HG02970 (cell line): ENCODE measurements at regions not wholly inside any gene's neighbourhood (a gene's known extent, or its start where the extent isn't known, plus 50 kb on each side); places are given as distances from the start of the nearest gene placed in this dataset.

ENCODE experiments used
- ATAC-seq: cut with Tn5 transposase; IDR thresholded peaks from one replicate; pipeline ENCODE4 v1.9.1; 2021; ENCODE audit warnings: mild to moderate bottlenecking, moderate library complexity, moderate number of reproducible peaks; ENCODE audit not compliant: unreplicated experiment, low FRiP score

DNA sequence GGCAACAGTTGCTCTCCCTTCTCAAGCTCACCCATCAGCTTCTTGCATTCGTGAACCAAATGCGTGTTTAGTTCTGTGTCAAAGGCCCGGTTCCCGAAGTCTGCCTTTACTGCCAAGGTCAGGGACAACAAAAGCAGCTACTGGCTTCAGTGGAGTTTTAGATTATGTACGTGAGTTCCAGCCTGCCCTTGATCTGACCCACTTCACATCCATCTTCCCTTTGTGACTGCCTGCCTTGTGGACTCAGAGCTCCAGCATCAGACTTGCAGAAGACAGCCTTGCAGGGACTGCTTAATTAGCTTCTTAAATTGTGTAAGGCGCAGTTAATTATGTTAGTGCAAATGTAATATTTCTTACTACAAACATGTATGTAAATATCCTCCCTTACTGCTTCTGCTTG, 774.7 kb upstream of the EDIL3 start:
- no peak for ATAC-seq

DNA sequence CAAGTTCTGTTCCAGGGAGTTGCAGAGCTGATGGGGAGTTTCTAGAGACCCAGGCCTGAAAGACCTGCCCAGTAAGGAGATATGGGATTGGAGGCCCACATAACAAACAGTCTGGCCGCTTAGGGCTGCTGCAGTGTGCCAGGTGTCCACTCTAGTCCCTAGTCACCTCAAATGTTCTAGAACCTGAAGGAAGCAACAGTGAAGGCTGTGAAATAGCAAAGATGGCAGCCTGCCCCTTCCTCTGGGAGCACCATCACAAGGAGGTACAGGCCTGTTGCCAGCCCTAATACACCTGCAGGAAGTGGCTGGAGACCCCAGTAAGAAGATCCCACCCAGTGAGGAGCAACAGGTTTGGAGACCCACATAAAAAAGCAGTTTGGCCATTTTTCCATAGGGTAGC, 783.8 kb upstream of the EDIL3 start:
- ATAC-seq: no peak

DNA sequence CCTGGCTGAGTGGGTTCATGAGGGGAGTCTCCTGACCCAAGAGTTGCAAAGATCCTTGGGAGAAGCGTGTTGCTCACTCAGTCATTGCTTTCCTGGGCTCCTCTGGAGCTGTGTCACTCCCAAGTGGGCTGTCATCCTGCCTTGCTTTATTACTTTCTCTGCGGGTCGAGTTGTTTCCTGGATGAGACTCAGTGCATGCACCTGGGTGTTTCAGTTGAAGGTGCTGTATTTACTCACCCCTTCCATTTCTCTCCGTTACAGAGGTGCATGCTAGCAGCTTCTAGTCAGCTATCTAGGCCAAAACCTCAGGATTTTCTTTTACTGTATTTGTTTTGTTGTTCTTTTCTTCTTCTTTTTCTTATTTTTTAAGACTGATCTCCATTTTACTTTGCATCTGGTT, 785.5 kb upstream of the EDIL3 start:
- ATAC-seq: no peak

DNA sequence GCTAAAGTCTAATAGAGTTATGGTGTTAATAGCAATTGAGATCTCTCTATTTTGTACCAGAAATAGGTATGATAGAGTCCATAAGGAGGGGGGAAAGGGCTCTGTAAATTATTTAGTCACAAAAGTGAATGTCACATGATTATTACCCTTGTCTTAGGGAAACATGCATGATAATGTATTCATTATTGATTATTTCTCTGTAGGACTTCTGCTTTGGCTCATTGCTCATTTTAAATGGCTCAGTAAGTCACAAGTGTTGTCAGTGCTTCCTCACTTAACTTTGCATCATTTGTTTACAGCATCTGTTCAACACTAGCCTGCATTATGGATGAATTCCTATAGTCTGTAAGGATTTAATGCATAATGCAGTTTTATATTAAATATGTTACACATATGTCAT, 788.8 kb upstream of the EDIL3 start:
- no peak for ATAC-seq

DNA sequence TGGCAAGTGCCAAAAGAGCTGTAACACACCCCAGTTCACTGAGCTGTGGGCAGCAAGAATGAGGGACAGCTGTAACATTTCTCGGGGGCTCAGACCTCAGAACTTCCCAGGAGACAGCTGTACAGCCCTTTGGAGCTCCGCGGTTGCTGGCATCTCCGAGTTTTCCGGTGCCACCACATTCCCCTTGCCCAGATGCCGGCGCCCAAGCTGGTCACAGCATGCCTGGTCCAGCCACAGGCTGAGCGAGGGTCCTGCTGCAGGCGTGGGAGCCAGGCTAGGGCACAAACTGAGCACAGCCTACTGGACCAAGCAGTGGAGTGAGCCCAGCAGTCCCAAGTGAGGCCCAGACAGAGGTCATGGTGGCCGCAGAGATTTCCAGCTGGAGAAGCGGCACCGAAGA, 797.7 kb upstream of the EDIL3 start:
- ATAC-seq: no peak

DNA sequence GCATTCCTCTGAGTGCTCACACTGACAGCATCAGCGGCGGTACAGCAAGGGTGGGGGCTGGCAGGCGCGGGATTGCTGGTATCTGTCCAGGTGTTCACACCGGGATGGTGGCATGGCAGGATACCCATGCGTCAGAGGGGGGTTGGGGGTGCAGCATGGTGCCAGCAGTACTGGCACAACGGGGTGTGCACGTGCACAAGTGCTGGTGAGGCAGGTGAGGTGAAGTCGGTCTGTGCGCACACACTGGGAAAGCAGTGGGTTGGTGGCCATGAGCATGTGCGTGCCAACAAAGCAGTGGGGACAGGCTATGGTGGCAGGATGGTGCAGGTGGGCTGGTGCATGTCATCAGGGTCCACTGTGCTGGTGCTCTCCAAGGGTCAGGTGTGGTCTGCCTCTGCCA, 819.6 kb upstream of the EDIL3 start:
- ATAC-seq: no peak

DNA sequence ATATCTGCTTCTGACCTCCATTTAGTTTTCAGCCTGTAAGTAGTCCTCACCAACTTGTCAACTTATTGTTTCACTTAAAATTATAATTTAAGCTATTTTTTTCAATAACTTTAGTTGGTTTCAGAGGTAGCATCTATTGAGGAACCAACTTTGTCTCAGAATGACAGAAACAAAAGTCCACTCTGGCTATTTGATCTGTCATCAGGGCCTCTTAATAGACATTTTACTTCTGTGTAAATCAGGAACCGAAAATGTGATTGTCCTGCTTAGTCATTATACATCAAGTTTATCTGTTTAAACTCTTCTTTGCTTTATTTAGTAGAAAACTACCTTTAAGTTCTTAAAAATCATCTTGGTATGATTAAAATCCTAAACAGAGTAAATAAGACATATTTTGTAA, 820.8 kb upstream of the EDIL3 start:
- no peak for ATAC-seq

DNA sequence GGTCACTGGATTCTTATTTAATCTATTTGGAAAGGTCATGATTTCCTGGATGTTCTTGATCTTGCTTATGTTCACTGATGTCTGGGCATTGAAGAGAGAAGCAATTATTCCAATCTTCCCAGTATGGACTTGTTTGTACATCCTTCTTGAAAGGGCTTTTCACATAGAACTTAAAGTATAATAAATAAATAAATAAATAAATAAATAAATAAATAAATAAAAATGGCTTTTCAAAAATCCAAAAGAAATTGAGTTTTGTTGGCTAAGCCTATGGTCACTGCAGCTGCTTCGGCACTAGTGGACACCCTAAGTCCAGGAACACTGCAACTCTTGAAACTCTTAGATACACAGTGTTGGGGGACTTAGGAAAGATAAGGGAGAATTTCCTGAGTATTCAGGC, 840.7 kb upstream of the EDIL3 start:
- no peak for ATAC-seq

DNA sequence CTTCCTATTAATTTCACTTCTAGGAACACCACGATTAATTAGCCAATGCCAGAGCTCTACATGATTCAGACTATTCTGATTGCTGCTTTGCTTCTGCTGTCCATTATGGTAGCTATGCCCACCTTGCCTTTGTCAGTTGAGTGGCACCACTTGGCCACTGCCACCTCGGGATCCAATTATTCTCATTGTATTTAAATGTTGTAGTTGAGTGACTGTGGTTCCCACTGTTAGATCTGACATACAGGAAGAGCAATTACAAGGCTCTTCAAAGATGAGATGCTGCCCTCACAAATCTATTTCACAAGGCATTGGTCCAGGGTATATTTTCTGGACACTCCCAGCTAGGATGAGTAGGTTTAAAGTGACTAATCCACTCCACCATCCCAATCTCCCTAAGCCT, 864.5 kb upstream of the EDIL3 start:
- no peak for ATAC-seq

DNA sequence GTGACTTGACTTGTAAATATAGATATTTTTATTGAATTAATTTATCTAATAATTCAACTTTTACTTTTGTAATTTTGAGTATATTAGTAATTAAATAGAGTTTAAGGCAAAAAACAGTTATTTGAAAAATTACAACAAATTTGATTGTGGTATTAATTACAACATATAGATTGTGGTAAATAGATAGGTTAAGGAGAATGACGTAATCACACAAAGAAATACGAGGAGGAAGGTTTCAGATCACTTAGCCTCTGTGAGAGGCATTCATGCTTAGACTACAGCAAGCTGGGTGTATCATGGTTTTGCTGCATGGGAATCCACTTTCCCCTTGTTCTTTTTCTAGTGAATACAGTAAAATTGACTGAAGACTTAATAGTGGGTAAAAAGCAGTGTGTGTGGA, 878.4 kb upstream of the EDIL3 start:
- no peak for ATAC-seq

DNA sequence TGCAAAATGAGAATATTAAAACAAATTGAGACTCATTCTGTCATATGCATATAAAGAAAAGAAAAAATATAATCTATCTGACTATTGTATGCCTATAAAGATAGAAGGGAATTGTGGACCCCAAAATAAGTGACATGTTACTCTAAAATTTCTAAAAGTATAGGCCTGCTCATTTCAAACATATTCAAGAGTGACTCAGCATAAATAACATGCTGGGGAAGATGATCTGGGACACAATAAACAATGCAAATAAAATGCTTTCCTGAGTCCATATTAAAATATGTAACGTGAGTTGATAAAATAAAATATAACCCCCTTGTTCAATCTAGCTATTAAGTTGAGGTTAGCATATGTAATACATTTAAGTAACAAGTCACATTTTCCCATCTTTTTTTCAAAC, 882.0 kb upstream of the EDIL3 start:
- ATAC-seq: no peak

DNA sequence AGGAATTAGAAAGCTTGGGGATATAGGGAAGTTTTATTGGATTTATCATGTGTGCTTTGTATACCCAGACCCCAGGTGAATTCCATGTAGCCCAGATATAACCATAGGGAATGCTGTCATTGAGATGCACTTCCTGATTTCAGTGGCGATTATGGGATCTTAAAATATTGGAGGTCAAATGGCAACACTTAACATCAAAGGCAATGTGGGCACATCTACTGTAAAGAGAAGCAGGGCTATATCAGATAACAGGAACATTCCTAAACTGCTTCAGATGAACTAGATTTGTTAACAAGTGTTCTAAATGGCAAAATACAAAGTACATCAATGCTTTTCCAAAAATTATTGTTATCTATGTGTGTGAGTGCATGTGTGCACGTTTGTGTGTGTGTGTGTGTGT, 883.5 kb upstream of the EDIL3 start:
- ATAC-seq: no peak

DNA sequence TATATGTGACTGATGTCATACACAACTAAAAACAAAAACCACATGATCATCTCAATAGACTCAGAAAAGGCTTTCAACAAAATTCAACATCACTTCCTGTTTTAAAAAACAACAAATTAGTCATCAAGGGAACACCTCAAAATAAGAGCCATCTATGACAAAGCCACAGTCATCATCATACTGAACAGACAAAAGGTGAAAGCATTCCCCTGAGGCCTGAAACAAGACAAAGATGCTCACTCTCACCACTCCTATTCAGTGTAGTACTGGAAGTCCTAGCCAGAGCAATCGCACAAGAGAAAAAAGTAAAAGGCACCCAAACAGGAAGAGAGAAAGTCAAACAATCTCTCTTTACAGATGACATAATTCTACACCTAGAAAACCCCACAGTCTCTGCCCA, 893.5 kb upstream of the EDIL3 start:
- ATAC-seq: peak; percentile 91

DNA sequence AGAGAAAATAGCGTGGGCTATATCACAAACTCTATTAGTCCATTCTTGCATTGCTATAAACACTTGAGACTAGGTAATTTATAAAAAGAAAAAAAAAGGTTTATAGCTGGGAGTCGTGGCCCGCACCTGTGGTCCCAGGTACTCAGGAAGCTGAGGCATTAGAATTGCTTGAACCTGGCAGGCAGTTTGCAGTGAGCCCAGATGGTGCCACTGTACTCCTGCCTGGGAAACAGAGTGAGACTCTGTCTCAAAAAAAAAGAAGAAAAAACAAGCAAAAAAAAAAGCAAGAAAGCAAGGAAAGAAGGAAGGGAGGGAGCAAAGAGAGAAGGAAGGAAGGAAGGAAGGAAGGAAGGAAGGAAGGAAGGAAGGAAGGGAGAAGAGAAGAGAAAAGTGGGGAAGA, 904.2 kb upstream of the EDIL3 start:
- no peak for ATAC-seq

DNA sequence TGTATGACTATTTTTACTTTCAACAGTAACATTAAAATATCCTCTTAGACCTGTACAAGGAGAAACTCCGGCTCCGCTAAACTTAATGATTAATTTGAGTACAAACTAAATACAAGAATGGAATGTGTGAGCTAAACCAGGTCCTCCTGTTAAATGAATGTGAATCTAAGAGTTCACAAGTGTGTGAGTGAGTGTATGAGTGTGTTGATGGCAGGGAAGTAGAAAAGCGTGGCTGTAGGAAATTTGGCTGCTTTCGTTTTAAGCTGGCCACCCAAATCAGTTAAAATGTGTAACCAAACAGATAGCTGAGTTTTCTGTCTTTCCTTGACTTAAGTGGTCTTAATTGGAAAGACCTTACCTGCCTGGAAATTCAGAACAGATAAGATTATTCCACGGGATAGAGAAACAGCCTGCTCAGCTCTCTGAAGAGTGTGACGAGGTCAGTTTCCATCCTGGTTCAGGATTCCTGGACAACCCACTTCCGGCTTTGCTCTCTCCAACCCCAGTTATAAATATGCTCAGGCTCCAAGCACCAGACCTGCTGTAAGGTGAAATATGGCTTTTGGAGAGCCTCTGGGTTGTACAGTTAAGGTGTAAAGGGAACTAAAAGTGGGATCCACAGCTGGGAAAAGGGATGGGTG, 908.6 kb upstream of the EDIL3 start:
- no peak for ATAC-seq

DNA sequence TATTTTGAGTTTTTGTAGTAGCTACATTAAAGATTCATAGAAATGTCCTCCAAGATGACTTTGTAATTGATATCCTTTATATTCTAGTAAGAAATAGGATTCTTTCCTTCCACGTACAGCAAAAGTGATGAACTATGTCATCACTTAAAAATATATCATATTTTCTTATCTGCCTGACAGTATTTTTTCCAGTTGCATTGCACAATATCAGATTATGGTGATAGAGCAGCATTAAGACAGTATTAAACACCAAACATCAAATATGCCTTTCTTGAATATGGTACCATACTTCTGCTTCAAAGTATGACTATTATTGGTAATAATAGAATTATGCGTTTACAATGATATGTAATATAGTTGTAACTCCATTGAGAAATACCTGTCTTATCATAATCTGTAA, 919.8 kb upstream of the EDIL3 start:
- ATAC-seq: no peak

DNA sequence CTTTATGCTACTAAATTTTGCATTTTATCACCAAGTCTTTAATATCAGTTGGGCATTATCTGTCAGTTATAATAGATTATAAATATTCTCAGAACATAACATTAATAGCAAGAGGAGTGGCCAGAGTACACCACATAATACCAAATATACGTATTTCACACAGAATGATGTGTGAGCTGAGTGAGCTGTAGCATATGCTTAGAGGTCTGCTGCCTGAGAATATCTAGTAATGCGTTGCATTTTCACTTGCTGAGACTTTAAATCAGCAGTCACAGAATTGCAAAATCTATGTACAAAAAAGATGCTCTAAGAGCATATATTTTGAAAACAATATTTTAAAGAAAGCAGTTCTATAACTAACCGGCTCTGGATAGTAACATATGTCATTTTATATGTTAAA, 921.1 kb upstream of the EDIL3 start:
- ATAC-seq: no peak

DNA sequence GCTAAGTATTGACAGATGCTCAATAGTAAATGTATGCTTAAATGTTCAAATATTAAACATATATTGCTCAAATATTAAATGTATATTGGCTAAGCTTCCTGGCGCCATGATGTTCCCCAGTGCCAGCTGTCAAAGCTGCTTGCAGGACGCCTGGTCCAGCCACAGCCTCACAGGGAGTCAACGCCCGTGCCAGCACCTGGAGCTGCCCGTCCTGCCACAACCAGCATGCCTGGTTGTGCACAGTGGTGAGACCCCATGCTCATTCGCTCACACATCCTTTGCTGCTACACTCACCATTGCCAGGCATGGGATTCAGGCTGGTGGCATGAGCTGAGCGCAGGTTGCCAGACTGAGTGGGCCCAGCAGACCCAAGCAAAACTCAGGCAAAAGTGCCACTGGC, 926.9 kb upstream of the EDIL3 start:
- ATAC-seq: no peak

DNA sequence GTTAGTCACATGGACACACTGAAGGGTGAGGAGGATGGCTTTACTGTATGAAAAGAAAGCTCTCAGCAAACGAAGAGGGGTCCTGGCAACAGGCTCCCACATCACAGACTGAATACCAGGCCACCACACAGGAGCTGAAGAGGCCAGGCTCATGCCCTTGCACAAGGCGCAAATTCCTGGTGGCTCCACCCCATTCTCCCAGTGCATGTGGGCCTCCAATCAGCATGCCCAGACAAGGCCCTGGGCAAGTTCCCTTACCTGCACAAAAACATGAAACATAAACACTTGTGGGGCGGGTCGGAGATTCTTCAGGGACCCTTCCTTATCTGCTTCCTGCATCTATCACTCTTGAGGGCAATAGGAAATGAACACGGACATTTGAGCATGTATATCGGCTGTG, 935.8 kb upstream of the EDIL3 start:
- no peak for ATAC-seq

DNA sequence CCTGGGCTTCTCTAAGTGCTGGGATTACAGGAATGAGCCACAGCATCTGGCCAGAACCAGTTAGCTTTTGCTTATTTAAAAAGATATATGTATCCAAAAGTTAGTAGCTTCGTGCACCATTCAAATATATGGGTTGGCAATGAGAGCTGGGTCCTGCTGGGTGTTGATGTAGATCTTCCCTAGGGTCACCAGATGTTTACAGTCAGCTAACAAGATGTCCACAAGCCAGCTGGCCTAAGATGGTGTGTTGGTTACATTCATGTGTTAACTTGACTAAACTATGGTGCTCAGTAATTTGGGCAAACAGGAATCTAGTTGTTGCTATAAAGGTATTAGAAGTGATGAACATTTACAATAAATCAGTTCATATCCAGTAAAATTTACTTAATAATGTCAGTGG, 948.6 kb upstream of the EDIL3 start:
- no peak for ATAC-seq

DNA sequence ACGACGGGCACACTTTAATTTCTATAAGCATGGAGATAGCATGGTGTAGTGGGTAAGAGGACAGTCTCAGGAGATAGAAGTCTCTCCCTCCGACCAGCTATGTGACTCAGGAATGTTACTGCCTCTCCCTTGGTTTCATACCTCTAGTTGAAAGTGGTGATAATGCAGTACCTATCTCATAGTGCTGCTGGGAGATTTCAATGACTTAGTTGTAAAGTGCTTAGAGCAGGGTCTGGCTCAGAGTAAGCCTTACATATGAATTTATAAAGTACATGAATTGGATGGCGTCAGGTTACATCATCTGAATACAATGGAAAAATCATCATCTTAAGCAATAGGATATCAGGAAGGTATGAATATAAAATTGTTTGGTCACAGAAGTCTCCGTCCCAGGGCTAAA, 952.8 kb upstream of the EDIL3 start:
- ATAC-seq: no peak

DNA sequence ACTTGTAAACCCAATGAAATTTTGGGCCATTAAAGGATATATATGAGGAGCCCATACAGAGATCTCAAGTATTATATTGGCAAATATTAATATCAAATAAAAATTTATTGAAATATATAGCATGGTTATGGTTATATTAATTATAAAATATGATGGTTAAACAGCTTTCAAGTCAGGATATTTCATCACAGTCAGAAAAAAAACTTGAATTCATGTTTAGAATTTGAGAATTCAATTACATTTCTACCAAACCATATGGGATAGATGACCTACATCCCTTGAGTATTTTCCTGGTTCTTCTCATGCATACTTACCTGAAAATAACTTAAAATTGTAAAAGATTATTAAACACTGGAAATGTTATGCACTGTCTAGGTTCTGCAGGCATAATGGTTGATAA, 956.1 kb upstream of the EDIL3 start:
- no peak for ATAC-seq

DNA sequence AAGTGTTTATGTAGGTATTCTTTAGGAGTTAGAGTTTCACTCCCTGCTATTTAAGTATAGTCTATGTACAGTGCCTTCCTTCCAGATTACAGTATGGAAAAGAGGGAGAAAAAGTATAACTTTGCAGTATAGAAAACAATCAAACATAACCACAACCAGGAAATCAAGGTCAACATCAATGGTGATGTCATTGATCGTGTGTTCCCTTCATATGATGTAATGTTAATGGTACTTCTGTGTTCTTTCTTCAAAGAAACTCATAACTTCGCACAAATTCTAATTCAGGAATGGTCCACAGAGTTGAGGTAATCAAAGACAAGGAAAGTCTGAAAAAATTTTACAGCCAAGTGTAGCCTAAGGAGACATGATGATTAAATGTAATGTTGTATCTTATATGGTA, 961.1 kb upstream of the EDIL3 start:
- ATAC-seq: no peak
